HG02588 (cell line): ENCODE measurements at regions not wholly inside any gene's neighbourhood (a gene's known extent, or its start where the extent isn't known, plus 50 kb on each side); places are given as distances from the start of the nearest gene placed in this dataset.
A peak's percentile ranks its signal among the peaks of the same experiment; 100 is the strongest.
"Not testable (repeated sequence)": the region's sequence is repeated elsewhere in the genome, so short reads cannot be mapped to it uniquely, and the experiment has no call there.

ENCODE experiments used
- ATAC-seq: cut with Tn5 transposase; IDR thresholded peaks from one replicate; pipeline ENCODE4 v1.9.1; 2021; ENCODE audit warnings: mild to moderate bottlenecking, moderate library complexity; ENCODE audit not compliant: unreplicated experiment

DNA sequence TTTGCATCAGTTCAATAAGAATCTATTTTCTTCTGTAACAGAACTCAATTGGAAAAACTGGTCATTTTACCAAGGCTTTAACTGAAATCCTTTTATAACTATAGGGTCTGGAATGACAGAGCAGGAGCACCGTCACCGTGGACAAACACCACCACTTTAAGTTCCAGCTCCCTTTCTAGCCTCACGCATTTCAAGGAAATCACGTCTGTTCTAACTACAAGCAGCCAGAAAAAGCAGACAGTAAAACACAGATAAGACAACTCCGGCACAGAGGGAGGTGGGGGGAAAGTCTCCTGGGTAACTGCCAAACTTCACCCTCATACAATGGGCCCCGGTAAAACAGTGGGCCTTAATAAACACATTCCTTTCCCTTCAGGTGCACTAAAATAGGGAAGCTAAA lies 952.6 kb downstream of the STIM2 start:
- ATAC-seq, result not testable (repeated sequence)

DNA sequence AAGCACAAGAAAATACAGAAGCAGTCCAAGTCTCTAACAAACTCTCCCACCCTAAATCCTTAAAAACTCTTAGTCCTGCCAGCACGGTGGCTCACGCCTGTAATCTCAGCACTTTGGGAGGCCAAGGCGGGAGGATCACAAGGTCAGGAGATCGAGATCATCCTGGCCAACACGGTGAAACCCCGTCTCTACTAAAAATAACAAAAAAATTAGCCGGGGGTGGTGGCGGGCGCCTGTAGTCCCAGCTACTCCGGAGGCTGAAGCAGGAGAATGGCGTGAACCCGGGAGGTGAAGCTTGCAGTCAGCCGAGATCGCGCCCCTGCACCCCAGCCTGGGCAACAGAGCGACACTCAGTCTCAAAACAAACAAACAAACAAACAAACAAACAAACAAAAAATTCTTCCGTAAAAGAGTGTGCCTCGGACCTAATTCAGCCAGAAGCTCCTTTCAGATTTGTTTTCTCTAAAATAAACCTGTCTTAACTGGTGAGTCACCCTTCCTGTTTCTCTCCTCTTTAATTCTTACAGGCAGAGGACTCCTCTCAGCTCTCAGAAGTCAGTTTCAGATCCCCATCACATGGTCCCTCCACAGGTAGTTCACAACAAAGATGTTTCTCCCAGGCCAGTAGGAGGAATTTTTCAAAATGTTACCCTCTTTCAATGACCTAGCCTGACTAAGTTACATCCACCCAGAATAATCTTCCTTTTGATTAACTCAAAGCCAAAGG lies 953.2 kb downstream of the STIM2 start:
- ATAC-seq, result not testable (repeated sequence)

DNA sequence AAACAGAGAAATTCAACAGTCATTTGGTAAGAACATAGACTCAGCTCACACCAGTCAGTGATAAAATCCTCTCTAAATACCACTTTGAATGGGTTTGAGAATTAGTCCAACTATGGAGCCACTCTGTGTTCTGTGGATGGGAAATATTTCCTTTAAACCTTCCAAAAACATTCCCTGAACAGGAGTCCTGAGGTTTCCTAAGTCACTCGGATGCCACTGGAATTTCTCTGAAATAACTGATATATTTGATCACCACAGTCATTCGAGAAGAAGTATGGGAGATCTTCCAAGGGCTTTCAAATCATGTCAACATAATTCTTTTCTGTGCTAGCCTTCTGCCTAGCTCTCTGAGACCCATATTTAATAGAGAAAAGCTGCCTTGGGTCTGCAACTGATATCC lies 958.6 kb downstream of the STIM2 start:
- no peak for ATAC-seq

DNA sequence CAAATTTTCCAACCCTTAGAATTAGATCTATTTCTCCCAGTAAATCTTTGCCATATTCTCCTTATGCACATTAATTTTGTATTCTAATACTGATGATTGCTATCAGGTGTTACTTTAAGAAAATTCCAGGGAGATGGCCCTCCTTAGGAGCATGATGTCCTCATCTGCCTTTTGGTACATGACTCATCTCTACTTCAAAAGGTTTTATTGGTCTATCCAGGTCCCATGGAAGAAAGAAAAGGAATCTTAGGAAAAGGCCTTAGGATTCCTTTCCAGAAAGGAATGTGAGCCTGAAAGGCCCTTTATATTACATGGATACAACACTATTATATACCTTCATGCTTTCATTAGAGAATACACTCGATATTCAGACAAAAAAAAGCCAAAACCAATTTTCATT lies 968.2 kb downstream of the STIM2 start:
- ATAC-seq, result no peak

DNA sequence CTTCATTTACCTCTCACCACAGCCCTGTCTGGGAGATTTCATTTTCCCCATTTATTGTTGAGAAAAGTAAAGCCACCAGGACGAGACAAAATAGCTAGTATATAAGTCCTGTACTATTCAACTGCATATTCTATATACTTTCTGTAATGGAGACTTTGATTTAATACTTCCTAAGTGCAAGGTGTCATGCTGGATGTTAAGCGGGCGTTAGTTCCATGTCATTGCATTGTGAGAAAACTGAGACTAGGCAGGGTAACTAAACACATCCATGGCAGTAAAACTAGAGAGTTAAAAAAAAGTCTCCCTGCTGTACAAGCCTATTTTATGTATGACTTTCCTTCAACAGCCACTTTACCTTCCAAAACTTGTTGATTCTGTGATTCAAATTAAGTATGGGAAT lies 969.6 kb downstream of the STIM2 start:
- no peak for ATAC-seq

DNA sequence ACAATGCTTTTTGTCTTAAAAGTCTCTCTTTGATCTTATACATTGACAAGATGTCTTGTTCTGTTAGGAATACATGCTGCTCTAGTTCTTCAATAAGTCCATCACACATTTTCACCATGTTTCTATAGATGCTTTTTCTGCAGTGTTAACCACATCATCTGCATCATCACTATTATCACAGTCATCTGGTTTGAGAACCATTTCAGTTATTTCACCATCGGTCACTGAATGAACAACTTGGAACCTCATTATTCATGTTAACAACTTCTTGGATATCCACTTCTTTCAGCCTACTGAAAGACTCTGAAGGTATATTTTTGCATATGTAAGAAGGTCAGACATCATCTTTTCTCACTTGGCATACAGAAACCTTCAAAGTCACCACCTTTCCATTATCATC lies 975.2 kb downstream of the STIM2 start:
- ATAC-seq, result no peak

DNA sequence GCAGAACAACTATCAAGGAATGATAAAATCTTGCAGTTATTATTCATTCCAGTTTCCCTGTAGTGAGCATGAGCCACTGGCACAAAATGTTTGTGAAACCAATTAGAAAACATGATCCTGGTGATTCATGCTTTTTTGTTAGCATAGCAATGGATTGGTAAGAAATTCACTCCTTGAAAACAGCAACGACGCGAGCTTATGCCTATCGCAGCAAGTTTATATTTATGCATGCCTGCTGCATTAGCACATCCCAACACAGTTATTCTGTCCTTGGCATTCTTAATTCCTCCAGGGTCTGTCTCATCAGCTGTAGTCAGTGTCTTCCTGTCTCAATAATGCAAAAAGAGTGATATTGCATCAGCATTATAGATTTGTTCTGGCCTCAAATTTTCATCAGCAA lies 975.9 kb downstream of the STIM2 start:
- ATAC-seq, result no peak

DNA sequence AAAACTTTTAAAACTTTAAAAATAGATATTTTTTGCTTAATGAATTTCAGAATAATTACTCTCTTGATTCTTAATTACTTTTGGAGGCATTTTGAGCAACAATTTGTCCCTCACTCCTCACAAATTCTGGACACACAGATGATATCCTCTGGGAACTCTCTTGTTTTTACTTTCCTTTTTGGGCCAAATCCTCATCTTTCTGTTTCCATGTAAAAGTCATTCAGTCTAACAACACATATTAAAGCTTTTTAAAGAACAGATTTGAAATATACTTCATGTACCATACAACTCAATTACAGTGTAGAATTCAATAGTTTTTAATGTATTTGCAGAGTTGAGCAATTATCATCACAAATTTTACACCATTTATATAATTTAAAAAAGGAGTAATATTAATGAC lies 983.1 kb downstream of the STIM2 start:
- no peak for ATAC-seq

DNA sequence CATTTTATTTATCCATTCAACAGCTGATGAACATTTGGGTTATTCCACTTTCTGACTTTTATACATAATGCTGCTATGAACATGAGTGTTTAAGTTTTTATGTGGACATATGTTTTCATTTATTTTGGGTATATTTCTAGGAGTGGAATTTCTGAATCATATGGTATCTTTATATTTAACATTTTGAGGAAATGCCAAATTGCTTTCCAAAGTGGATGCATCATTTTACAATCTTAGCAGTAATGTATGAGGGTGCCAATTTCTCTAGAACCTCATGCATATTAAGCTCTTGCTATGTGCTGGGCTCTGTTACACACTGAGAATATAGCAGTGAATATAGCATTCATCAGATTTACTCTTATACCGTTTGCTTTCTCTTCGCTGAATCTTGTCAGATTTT lies 983.7 kb downstream of the STIM2 start:
- no peak for ATAC-seq

DNA sequence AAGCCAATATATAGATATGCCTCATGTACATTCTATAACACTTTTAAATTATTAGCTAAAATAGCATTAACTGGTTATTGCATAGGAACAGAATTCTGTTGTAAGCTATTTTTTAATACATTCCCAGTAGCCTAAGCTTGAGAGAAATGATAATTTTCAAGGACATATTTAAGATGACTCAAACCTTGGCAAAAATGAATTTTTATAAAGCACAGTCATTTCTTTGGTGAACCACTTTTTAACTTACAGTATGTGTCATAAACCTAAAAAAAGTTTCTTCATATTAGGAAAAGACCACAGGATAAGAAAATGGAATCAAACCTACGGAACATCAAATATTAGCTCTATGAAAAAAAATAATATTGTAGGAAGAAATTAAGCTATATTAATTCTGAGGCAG lies 986.3 kb downstream of the STIM2 start:
- no peak for ATAC-seq

DNA sequence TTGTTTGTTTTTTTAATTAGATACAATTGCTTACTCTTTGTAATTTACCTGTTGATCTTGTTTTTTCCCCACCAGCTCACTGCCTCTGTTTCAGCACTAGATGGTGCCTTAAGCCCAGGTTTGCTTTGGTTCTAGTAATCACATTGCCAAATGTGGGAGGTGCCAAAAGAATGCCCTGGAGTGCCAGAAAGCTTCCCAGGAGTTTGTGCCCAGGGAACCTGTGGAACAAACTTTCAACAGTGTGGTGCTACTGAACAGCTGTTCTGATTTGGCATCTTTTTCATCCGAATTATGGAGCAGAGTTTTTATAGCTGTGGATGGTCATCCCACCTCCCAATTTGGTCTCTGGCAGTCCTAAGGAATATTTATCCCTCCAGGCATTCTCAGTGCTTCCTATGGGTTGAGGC lies 1000.7 kb downstream of the STIM2 start:
- no peak for ATAC-seq

DNA sequence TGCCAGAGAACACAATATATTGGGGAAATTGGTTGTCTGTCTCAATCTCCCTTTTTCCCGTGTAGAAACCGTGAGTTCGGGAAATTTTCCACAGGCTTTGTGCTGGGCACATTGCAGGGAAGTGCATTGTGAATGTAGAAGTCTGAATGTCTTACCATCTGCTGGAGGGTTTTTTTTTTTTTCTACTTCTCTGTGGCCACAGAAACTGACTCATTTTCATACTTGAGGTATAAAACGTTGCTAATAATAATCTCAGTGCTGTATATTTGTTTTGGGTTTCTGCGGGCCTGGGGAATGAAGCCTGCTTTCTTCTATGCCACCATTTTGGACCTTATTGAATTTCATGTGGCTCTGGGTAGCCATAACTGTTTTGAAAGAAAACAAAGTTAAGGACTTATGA lies 1001.2 kb downstream of the STIM2 start:
- ATAC-seq, result peak; percentile 75

DNA sequence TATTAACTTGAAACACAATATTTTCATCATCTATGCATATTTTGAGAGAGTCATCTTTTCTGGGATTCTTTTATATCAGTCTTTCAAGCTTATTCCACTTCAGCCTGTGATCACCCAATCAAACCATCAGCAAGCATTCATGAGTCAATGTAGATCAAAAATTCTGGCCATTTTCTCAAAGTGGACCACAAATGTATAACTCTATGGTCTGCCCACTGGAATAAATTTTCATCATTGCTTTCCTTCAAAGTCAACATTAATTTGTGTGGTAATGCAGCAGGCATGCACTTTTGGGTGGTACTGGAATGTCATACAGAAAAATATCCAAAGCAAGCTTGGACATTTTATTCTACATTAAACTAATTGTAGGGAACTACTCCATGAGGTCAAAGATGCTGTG lies 1013.0 kb downstream of the STIM2 start:
- no peak for ATAC-seq

DNA sequence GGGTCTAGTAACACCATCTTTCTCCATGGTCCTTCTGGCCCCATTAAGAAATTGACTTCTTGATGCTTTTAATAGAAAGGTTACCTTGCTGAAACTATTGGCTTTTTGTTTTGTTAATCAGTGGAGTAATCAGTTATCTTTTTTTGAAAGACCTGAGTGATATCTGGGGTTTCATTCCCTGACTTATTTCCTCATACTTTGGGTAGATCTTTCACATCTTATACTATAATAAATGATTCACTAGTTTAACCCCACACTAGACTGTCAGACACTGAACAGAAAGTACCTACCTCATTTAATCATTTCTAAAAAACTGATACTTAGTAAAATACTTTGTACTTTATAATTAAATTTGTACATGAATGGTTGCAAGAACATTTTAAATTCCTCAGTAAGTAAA lies 1021.1 kb downstream of the STIM2 start:
- no peak for ATAC-seq

DNA sequence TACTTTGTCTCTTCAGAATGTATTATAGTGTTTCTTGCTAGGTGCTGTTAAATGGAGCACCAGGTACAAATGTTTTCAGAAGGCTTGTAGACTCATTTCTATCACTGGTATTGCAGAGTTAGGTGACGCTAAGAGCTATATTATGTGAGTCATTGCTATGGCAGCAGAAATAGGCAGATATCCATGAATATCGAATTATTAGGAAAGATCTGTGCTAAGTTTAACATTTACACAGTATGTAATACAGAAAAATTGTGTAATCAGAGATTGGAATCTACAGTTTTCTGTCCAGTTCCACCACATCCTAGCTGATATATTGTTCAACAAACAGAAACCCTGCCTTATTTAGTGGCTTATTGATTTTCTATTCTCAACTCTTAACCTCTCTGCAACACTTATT lies 1025.5 kb downstream of the STIM2 start:
- no peak for ATAC-seq

DNA sequence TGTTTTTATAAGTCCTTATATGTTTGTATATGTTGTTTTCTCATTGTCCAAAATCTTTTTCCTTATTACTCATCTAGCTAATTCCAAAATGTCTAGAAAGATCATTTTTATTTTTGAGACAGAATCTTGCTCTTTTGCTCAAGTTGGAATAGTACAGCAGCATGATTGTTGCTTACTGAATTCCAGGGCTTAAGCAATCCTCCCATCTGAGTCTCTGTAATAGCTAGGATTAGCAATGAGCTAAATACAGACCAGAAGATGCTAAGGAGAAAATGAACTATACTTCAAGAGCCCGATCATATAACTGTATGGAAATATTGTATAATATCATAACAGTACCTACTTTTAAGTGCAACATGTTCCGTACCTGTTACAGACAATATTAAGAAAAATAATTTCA lies 1027.0 kb downstream of the STIM2 start:
- ATAC-seq, result no peak

DNA sequence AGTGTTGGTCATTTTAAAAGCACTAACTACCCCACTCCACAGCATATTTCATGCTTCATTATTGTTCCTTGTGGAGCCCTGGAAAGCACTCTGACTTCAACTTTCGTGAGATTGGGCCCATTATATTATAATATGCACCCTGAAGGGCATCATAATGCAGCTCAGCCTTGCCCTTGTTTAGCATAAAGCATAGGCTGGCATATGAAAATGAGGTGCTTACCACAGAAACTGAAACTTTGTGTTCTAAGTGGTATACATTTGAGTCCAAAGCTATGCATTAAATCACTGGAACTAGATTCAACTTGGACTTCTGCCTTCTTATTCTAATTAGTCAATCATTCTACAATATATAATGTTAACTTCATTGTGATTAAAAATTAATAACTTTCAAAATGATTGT lies 1027.9 kb downstream of the STIM2 start:
- ATAC-seq, result no peak

DNA sequence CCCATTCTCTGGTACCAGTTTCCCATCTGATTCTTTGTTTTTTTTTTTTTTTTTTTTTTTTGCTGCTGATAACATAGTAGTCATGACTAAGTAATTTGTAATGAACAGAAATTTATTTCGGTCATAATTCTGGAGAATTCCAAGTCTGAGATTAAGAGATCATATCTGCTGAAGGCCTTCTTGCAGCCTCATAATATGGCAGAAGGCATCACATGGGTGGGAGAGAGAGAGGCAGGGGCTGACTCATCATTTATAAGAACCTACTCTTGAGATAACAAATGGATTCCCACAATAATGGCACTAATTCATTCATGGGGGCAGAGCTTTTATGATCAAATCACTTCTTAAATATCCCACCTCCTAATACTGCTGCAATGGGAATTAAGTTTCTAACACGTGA lies 1034.3 kb downstream of the STIM2 start:
- ATAC-seq, result no peak

DNA sequence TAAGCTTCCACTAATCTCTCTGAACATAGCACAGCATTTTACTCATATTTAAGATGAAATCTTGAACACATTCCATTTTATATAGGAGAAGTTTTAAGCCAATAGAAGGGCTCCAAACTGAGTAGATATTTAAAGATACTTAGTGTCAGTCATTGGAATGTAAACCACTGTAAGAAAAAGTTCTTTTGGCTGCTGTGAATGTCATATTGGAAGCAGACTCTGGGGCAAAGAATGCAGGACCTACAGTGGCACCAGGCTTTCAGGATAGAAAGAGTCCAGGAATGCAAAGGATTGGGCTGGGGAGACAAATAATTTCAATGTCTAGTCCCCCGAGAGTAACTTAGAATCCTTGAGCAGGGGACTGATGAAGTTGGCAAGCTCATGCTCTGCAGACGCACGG lies 1047.7 kb downstream of the STIM2 start:
- no peak for ATAC-seq

DNA sequence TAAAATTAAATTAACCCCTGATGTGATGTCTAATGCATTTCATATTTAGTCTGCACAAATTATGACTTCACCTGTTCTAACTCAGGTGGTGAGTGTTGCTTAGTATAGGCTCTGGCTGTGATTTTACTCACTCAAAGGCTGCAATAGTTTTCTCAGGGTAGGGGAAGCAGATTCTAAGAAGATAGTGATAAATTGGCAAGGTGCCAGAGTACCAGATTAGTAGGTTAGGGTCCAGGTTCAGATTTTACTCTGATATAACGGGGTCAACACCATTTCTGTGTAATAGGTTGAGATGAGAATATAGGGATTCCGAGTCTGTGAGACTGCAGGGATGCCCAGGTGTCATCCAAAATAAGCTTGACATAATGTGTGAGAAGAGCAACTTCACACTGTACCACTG lies 1049.6 kb downstream of the STIM2 start:
- no peak for ATAC-seq

DNA sequence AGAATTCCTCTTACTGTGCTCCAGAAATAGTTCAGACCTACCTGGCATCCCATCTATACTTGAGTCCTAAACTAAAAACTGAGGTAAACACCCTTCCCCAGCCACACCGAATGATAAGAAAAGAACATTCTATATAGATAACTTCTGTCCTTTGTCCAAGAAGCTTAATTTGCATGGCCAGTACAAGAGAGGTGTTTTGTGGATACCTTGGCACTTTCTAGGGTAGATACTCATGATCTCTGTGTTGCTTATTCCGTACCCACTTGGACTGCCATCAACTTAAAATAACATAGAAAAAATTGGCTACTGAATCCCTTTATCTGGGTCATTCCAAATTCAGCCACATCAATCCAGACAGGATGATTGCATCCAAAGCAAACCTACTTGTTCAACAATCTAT lies 1050.4 kb downstream of the STIM2 start:
- no peak for ATAC-seq

DNA sequence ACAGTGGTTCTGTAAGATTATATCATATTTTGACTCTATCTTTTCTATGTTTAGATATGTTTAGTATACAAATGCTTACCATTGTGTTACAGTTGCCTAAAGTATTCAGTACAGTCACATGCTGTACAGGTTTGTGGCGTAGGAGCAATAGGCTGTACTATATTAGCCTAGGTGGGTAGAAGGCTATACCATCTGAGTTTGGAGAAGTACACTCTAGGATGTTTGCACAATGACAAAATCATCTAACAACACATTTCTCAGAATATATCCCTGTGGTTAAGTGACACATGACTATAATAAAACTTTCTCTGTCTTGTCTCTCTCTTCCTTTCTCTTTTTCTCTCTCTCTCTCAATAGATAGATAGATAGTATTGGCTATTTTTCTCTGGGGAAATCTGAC lies 1053.1 kb downstream of the STIM2 start:
- ATAC-seq, result no peak

DNA sequence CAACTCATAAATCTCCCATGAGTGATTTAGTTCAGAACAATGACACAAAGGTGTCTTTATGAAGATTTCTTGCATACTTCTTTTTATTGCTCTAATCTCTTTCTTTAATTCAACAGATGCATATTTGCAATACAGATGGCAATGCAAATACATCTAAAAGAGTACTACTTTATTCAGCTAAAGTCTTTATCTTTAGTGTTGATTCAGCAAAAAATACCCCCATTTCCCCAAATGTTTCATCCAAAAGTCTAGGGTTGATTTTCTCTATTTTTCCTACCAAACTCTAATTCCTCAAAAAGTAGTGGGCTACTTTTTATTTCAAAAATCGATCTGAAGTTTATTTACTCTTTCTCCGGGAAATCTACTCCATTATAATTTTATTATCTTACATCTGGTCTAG lies 1055.2 kb downstream of the STIM2 start:
- no peak for ATAC-seq
